ENCODE measurements at regions not wholly inside any gene's neighbourhood (a gene's known extent, or its start where the extent isn't known, plus 50 kb on each side); places are given as distances from the start of the nearest gene placed in this dataset.

DNA sequence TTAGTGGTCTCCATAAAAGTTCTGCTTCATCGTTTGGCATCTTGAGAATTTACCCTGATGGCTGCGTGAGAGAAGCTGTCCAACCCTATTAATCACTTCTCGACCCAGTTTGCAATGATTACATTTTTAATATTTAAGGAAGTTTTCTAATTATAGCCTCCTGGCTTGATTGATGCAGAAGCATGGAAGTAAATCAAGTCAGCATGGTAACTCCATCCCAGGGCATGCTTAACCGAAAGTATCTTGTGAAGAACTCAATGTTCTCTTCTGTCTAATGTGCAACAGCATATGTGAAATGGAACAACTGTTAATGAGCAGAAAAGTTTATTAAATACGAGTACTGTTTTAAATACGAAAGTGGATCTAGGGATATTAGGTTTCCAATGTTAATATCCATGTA lies 278.9 kb upstream of the CD180 start:
- TF ChIP-seq, protein P1, sequence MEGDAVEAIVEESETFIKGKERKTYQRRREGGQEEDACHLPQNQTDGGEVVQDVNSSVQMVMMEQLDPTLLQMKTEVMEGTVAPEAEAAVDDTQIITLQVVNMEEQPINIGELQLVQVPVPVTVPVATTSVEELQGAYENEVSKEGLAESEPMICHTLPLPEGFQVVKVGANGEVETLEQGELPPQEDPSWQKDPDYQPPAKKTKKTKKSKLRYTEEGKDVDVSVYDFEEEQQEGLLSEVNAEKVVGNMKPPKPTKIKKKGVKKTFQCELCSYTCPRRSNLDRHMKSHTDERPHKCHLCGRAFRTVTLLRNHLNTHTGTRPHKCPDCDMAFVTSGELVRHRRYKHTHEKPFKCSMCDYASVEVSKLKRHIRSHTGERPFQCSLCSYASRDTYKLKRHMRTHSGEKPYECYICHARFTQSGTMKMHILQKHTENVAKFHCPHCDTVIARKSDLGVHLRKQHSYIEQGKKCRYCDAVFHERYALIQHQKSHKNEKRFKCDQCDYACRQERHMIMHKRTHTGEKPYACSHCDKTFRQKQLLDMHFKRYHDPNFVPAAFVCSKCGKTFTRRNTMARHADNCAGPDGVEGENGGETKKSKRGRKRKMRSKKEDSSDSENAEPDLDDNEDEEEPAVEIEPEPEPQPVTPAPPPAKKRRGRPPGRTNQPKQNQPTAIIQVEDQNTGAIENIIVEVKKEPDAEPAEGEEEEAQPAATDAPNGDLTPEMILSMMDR (IDR thresholded peaks at IDR 0.05), result no peak
- no peak for TF ChIP-seq POLR2A (IDR thresholded peaks at IDR 0.05)
